ENCODE measurements at regions not wholly inside any gene's neighbourhood (a gene's known extent, or its start where the extent isn't known, plus 50 kb on each side); places are given as distances from the start of the nearest gene placed in this dataset.
"Not testable (repeated sequence)": the region's sequence is repeated elsewhere in the genome, so short reads cannot be mapped to it uniquely, and the experiment has no call there.

GRCh38 chr10:128178302-128178958, 52.2 kb upstream of the MKI67 start:
- peak; percentile 42 for DNase-seq

GRCh38 chr10:128180843-128181242, 54.6 kb upstream of the MKI67 start:
- DNase-seq = no peak

GRCh38 chr10:128185627-128186026, 59.4 kb upstream of the MKI67 start:
- DNase-seq = no peak

GRCh38 chr10:128186959-128187787, 61.0 kb upstream of the MKI67 start:
- DNase-seq = no peak

- no peak for DNase-seq
These were observed 61.6 kb upstream of the MKI67 start for GRCh38 chr10:128187788-128188185.

- DNase-seq = no peak
These were observed 63.0 kb upstream of the MKI67 start for GRCh38 chr10:128189176-128189575.

GRCh38 chr10:128191847-128192246, 65.6 kb upstream of the MKI67 start:
- peak; percentile 44 for DNase-seq

GRCh38 chr10:128201826-128202225, 75.6 kb upstream of the MKI67 start:
- DNase-seq = not testable (repeated sequence)

- DNase-seq = no peak
These were observed 76.8 kb upstream of the MKI67 start for GRCh38 chr10:128203028-128203427.

- DNase-seq = not testable (repeated sequence)
These were observed 79.4 kb upstream of the MKI67 start for GRCh38 chr10:128205591-128205990.

- DNase-seq = no peak
These were observed 80.5 kb upstream of the MKI67 start for GRCh38 chr10:128206676-128207075.

- DNase-seq = no peak
These were observed 83.6 kb upstream of the MKI67 start for GRCh38 chr10:128209862-128210214.

- DNase-seq = peak; percentile 11
These were observed 84.2 kb upstream of the MKI67 start for GRCh38 chr10:128210215-128211063.

GRCh38 chr10:128211064-128211504, 84.9 kb upstream of the MKI67 start:
- DNase-seq = no peak

GRCh38 chr10:128211953-128212727, 85.9 kb upstream of the MKI67 start:
- peak; percentile 83 for DNase-seq

GRCh38 chr10:128213156-128213555, 86.9 kb upstream of the MKI67 start:
- DNase-seq = no peak

- DNase-seq = no peak
These were observed 89.5 kb upstream of the MKI67 start for GRCh38 chr10:128215733-128216132.

GRCh38 chr10:128217136-128217535, 90.9 kb upstream of the MKI67 start:
- no peak for DNase-seq

- no peak for DNase-seq
These were observed 91.9 kb upstream of the MKI67 start for GRCh38 chr10:128218161-128218560.

GRCh38 chr10:128219295-128219694, 93.1 kb upstream of the MKI67 start:
- DNase-seq = no peak

GRCh38 chr10:128220021-128220420, 93.8 kb upstream of the MKI67 start:
- DNase-seq = no peak

GRCh38 chr10:128221117-128221516, 94.9 kb upstream of the MKI67 start:
- no peak for DNase-seq

- DNase-seq = no peak
These were observed 95.6 kb upstream of the MKI67 start for GRCh38 chr10:128221807-128222206.

All from DMS53 (cell line).